Panc1 (cell line): ENCODE measurements at regions not wholly inside any gene's neighbourhood (a gene's known extent, or its start where the extent isn't known, plus 50 kb on each side); places are given as distances from the start of the nearest gene placed in this dataset.

Experiments
- ATAC-seq: fragments of 200-7000 bp; cut with Tn5 transposase; 2 replicates; pipeline ENCODE4 v1.9.1; 2020; ENCODE audit warnings: mild to moderate bottlenecking, moderate library complexity
- BruUV-seq: library from RNA; stranded (reverse); fragments of 400-500 nt; replicated peaks from 2 replicates; lab custom pipeline; 2021; lab: Mats Ljungman, UMichigan
- CTCF ChIA-PET: fragments of 300-600 bp; sonication (Branson Sonifier 250); formaldehyde crosslinking; loops from one replicate; lab custom pipeline; 2022; ENCODE audit warnings: antibody characterized with exemption; lab: Charles Lee
- POLR2A ChIA-PET: fragments of 300-600 bp; sonication (Branson Sonifier 250); formaldehyde crosslinking; loops from one replicate; lab custom pipeline; 2022; ENCODE audit warnings: antibody characterized with exemption; lab: Charles Lee
- DNase-seq: peaks from one replicate; pipeline ENCODE4 v3.0.0-alpha.2; 2010; ENCODE audit warnings: low read depth, low spot score
- H3K27ac ChIP-seq: 2 replicates; pipeline ENCODE4 v1.5.1; 2011; ENCODE audit warnings: mild to moderate bottlenecking, low read length, inconsistent platforms
- H3K27me3 ChIP-seq: fragments of 200-500 bp; sonication (Bioruptor generic); 2 replicates; pipeline ENCODE4 v1.6.0; 2014; ENCODE audit warnings: low read length, inconsistent platforms; ENCODE audit not compliant: control insufficient read depth, insufficient read depth
- H3K36me3 ChIP-seq: fragments of 200-500 bp; sonication (Bioruptor generic); 2 replicates; pipeline ENCODE4 v1.5.1; 2014; ENCODE audit warnings: inconsistent platforms, mild to moderate bottlenecking, low read length, moderate library complexity; ENCODE audit not compliant: control insufficient read depth, insufficient read depth
- H3K4me1 ChIP-seq: 2 replicates; pipeline ENCODE4 v1.5.1; 2011; ENCODE audit warnings: inconsistent platforms, mild to moderate bottlenecking, low read length, moderate library complexity; ENCODE audit not compliant: control insufficient read depth, insufficient read depth
- H3K4me3 ChIP-seq, 2 experiments: 2 replicates each; pipeline ENCODE4 v1.5.1; 2011 to 2012; ENCODE audit warnings: low read depth in 2 of 2, low read length in 2 of 2, mild to moderate bottlenecking in 2 of 2, inconsistent platforms in 1 of 2, moderate library complexity in 1 of 2
- H3K9me3 ChIP-seq: fragments of 200-500 bp; sonication (Bioruptor generic); 2 replicates; pipeline ENCODE4 v1.5.1; 2014; ENCODE audit warnings: low read depth, mild to moderate bottlenecking, inconsistent platforms, low read length, moderate library complexity; ENCODE audit not compliant: control insufficient read depth, insufficient read depth
- CTCF ChIP-seq: fragments of 450-650 bp; IDR thresholded peaks from 2 replicates; pipeline ENCODE4 v1.5.1; 2017; ENCODE audit warnings: mild to moderate bottlenecking
- POLR2AphosphoS5 ChIP-seq: IDR thresholded peaks from 2 replicates; pipeline ENCODE4 v1.6.1; 2012; ENCODE audit warnings: mild to moderate bottlenecking, low read depth, low read length, moderate library complexity
- REST ChIP-seq, 2 experiments: IDR thresholded peaks; 2 replicates each; pipeline ENCODE4 v1.6.1; 2011 to 2012; ENCODE audit warnings: low read depth in 2 of 2, control low read depth in 1 of 2, low read length in 1 of 2, mild to moderate bottlenecking in 1 of 2, moderate library complexity in 1 of 2; ENCODE audit not compliant: insufficient read depth in 1 of 2
- SIN3A ChIP-seq: IDR thresholded peaks from 2 replicates; pipeline ENCODE4 v1.6.1; 2012; ENCODE audit warnings: low read depth, mild to moderate bottlenecking, low read length, moderate library complexity, borderline replicate concordance; ENCODE audit not compliant: insufficient read depth
- TCF7L2 ChIP-seq: IDR thresholded peaks from 2 replicates; pipeline ENCODE4 v1.6.1; 2011; ENCODE audit warnings: mild to moderate bottlenecking, low read depth, low read length, inconsistent platforms
- in situ Hi-C: cut with HindIII; loops from 2 replicates; pipeline ENCODE4 v1.10.0; 2016; ENCODE audit warnings: low sequenced_read_pairs, low pct_unique_long_range_greater_than_20kb
- intact Hi-C: fragments of 100-400 bp; cut with micrococcal nuclease; formaldehyde crosslinking; loops from one replicate; pipeline ENCODE4 v1.10.0; 2022; ENCODE audit not compliant: unreplicated experiment

GRCh38 chr4:114282937-114283336 is 303.5 kb upstream of the ARSJ start:
- no peak overlapping the region for H3K27ac ChIP-seq
- no peak overlapping the region for H3K4me3 ChIP-seq
- ATAC-seq (no peak), DNase-seq (no peak)
- no TSS peak for BruUV-seq
- H3K36me3 ChIP-seq = no peaks in the 10 kb centered on the region
- intact Hi-C loops = no loop called here
- TF ChIP-seq SIN3A = no peak
- no peak for TF ChIP-seq REST (IDR thresholded peaks at IDR 0.05; ENCODE audit: insufficient read depth in 1 of 2, low read depth in 2 of 2, low read length in 1 of 2)
- TF ChIP-seq CTCF = no peak
- TF ChIP-seq TCF7L2 = no peak
- TF ChIP-seq POLR2AphosphoS5 = no peak
- in situ Hi-C loops = no loop called here
- CTCF ChIA-PET = no interaction called here
- no peaks in the 10 kb centered on the region for H3K9me3 ChIP-seq
- POLR2A ChIA-PET = no interaction called here
- H3K4me1 ChIP-seq = no peaks in the 10 kb centered on the region
- H3K27me3 ChIP-seq = no peaks in the 10 kb centered on the region

GRCh38 chr4:114284629-114285028 is 305.2 kb upstream of the ARSJ start:
- Histone ChIP-seq H3K27me3 (no peaks in the 10 kb centered on the region), H3K27ac (no peak overlapping the region), H3K4me1 (no peaks in the 10 kb centered on the region), H3K4me3 (no peak overlapping the region), H3K9me3 (no peaks in the 10 kb centered on the region), H3K36me3 (no peaks in the 10 kb centered on the region)
- TF ChIP-seq SIN3A (no peak), TCF7L2 (no peak), REST (IDR thresholded peaks at IDR 0.05; ENCODE audit: insufficient read depth in 1 of 2, low read depth in 2 of 2, low read length in 1 of 2) (no peak), CTCF (no peak), POLR2AphosphoS5 (no peak)
- in situ Hi-C loops (no loop called here), intact Hi-C loops (no loop called here)
- POLR2A ChIA-PET = no interaction called here
- CTCF ChIA-PET = no interaction called here
- no TSS peak for BruUV-seq
- ATAC-seq = no peak
- DNase-seq = no peak
